HG03196 (cell line): ENCODE measurements at regions not wholly inside any gene's neighbourhood (a gene's known extent, or its start where the extent isn't known, plus 50 kb on each side); places are given as distances from the start of the nearest gene placed in this dataset.
"Not testable (repeated sequence)": the region's sequence is repeated elsewhere in the genome, so short reads cannot be mapped to it uniquely, and the experiment has no call there.

Experiments used
- ATAC-seq: cut with Tn5 transposase; IDR thresholded peaks from one replicate; pipeline ENCODE4 v1.9.1; 2021; ENCODE audit not compliant: unreplicated experiment

DNA sequence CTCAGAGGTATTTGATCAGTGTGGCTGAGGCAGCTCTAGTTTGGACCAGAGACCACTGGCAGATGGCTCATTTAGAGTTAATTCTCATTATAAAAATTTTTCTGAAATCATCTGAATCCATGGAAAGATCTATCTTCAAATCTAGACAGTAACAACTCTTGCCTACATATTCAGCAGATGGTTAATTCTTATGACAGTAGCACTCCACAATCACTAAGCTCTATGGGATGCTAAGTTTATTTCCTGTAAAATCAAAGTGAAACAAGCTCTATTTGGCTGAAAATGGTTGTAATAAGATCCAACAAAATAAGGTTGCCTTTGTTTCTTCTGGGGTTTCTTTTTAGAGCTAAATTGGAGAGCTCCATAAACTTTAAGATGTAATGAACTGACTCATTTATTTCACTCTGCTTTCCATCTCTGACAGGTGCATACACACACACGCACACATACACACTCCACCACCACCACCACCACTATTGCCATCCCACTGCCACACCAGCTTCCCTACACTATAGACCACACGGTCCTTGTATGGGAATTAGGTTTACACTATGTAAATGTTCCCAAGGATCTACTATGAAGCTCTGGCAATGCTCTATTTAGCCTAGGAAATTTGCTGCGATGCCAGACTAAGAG, 293.1 kb downstream of the RPAP3 start:
- no peak for ATAC-seq

DNA sequence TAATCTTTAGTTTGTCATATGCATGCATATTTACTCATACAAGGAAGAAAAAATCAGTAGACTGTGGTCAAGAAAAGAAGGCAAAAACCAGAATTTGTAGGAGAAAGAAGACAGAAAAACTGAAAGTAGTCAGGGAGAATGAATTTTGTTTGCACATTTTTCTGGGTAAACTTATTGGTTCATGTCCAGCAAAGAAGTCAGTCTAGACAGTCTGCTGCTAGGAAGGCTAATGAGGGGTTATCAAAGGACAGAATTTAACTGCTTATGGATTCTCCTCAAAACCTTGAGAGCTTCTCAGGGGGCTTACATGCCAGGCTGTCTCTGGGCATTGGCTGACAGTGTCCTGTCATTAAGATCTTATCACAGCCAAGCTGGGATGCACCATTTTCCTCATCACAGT, 293.9 kb downstream of the RPAP3 start:
- ATAC-seq: no peak

DNA sequence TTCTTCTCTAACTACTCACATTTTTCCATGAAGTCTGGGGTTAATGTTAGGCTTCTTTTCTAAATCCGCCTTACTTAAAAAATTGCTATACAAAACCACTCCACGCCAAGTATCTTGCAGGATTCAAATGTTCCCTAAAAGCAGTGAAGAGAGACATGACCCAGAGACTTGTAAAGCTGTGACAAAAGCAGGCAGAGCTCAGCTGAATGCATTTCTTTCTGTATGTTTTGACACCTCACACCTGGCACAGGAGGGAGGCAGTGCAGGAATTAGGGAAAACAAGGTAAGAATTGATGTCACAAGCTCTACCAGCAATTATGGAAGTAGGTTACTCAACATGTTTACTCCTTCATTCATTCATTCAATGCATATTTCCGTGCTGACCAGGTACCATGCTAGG, 295.0 kb downstream of the RPAP3 start:
- no peak for ATAC-seq

DNA sequence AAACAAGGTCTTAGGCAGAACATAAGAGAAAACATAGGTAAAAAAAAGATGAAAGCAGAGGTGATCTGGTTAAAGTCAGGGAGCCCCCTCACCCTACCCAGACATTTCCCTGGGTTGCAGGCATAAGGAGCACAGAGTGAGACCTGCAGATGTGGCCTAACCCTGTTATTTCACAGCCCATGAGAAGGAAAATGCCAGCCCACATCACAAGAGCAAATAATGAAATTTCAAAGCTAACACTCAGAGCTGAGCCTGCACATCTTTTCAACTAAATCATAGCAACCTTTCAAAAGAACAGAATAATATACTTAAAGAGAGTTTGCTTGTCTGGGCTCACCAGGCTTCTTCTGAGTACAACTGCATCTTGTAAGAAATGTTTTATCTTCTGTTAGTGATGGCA, 295.4 kb downstream of the RPAP3 start:
- no peak for ATAC-seq

DNA sequence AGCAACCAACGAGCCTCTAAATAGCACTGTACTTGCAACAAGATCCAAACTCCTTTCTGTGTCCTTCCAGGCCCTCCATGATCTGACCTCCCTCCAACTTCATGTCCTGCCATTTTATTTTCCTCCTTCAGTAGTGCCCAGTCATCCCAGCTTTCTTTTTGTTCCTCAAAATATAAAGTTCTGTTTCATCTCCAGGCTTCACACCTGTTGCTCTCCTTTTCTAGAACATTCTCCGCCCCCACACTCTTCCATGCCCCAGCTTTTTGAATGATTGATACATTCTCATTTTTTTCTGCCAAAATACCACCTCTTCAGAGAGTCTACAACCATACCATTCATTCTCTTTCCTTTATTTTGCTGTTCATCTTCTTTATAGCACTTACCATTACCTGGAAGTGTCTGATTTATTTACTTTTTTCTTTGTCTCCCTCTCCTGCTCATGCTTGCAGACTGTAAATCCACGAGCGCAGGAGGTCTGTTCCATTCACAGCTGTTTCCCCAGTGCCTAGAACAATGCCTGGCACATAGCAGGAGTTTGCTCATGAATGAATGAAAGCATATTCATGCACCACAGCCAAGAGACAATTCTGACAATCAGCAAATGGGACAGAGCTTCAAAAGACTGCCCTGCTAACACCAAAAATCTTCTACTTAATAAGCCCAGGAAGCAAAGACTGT, 296.4 kb downstream of the RPAP3 start:
- ATAC-seq: no peak

DNA sequence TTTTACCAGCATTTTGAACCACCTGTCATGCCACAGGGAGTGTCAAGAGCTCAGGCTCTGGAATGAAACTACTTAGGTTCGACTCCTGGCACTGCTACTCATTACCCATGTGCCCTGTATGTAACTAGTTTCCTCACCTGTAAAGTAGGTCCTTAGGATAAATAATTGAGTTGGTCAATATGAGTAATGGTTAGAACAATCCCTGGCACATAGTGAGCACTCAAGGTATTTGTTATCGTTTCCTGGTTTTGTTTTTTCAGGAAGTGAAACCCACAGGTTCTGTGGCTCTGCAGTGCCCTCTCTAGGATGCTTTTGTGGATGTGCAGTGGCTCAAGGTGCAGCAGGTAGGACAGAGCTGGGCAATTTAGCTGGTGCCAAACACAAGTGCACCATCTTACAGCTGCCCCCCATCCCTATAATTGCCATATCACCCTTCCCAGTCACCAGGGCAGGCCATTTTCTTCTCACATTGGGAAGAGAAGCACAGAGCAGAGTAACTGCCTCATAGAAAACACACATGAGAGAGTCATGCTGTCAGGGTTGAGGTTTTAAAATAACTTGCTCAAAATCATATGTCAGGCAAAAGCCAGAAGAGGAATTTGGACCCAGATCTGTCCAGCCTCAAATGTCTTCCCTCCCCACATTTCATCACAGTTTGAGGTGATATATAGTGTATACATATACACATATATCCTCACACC, 297.5 kb downstream of the RPAP3 start:
- peak; percentile 86 for ATAC-seq

DNA sequence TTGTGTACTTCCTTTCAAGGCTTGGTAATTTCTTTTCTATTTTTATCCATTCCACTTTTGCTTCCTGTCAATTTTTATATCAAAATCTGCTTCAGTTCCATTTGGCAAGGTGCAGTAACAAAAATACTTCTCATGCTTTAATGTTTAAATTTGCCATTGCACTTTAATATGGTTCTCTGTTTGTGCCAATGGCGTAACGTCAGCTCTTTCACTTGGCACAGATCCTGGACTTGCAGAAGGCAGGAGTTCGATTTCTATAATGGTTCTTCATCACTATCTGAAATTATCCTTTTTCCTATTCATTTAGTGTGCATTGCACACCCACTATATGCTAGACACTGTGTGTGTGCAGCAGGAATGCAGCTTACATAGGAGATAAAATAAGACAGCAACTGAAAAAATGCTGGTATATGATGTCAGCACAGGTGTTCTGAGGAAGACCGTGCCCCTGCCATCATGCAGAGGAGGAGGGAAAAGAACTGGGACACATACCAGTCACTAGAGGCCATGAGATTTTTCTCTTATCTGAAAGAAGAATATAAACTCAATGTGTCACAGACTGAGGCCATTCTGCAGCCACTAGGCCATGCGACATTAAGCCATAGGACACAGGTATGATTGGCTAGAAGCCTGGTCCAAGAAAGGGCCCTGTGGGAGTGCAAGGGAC, 298.2 kb downstream of the RPAP3 start:
- no peak for ATAC-seq

DNA sequence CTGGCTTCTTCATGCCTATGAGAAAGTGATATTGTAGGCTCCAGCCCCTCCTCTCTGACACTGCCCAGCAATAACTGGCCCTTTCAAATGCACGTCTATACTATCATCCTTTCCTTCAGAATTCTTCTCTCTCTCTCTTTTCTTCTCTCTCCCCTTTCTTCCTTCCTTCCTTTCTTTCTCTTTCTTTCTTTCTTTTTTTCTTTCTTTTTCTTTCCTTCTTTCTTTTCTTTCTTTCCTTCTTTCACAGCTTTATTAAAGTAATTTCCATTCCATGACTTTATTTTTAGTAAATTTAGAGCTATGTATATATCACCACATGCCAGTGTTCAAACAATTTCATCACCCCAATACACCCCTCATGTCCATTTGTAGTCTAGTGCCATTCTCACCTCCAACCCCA, 302.1 kb downstream of the RPAP3 start:
- no peak for ATAC-seq

DNA sequence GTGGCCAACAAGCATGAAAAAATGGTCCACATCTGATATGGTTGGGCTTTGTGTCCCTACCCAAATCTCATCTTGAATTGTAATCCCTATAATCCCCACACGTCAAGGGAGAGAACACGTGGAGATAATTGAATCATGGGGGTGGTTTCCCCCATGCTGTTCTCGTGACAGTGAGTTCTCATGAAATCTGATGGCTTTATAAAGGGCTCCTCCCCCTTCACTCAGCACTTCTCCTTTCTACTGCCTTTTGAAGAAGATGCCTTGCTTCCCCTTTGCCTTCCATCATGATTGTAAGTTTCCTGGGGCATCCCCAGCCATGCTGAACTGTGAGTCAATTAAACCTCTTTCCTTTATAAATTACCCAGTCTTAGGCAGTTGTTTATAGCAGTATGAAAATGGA, 304.6 kb downstream of the RPAP3 start:
- not testable (repeated sequence) for ATAC-seq

DNA sequence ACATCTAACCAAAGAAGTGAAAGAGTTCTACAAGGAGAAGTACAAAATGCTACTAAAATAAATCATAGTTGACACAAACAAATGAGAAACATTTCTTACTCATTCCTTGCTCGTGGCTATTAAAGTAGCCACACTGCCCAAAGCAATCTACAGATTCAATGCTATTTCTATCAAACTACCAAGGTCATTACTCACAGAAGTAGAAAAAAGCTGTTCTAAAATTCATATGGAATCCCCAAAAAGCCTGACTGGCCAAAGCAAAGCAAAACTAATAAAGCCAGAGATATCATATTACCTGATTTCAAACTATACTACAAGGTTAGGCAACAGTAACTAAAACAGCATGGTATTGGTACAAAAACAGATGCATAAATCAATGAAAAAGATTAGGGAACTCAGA, 305.6 kb downstream of the RPAP3 start:
- no peak for ATAC-seq

DNA sequence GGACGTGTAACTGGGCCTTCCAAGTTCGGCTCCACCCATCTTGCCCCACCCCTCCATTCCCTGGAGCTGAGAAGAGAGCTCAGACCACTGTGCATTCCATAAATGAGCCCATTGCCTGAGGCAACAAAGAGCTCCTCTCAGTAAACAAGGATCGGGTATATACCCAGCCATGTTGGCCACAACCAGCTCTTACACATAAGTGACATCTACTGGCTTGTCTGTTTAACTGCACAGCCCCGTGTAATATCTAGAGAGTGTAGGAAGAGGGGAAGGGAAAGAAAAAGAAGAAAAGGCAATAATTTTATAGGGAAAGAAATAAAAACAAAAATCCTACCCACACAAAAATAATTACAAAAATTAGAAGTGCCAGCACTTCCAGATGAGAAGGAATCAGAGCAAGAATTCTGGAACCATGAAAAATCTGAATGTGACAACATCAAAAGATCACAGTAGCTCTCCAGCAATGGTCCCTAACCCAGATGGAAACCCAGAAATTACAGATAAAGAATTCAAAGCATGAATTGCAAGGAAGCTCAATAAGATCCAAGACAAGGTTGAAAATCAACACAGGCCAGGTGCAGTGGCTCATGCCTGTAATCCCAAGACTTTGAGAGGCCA, 308.1 kb downstream of the RPAP3 start:
- no peak for ATAC-seq

DNA sequence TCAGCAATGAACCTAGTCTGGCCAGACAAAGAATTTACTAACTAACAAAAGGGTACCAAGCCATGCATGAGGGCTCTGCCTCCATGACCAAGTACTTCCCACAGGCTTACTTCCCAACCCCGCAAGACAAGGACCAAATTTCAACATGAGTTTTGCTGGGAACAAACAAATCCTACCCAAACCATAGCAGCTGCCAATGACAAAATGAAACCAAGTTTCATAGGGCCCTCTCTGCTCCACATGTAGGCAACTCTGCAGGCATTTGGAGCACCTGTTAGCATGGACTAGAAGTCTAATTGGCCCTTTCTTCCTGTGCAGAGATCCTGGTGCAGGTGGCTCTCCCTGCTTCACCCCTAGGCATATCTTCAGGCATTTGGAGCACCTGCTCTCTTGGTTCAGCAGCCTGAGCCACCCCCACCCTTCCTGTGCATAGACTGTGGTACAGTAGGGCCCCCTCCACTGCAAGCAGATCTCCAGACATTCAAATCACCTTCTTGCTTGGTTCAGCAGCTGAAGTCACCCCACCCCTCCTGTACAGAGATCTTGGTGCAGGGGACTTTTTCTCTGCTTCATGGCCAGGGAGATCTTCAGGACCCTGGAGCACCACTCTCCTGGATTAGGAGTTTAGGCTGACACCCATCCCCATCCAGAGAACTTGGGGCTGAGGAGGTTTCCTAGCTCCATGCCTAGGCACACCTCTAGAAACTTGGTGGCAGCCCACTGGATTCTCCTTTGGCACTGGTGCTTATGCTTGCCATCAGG, 308.7 kb downstream of the RPAP3 start:
- ATAC-seq: no peak

DNA sequence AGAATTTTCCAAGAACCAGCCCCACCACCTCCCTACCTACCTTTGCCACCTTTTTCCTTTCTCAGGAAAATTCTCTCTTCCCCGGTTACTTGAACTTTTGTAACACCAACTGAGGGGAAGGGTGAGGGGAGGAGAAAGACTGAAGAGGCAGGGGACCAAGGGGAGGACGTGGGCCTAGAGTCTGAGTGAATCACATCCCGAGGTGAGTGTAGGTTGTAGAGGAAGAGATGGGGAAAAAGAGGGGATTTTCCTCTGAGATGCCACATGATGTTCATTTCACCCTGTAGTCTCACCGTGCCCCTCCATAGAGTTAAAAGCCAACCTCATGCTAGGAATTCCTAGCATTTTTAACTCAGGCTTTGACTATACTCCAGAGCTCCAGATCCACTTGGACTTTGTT, 311.8 kb downstream of the RPAP3 start:
- no peak for ATAC-seq

DNA sequence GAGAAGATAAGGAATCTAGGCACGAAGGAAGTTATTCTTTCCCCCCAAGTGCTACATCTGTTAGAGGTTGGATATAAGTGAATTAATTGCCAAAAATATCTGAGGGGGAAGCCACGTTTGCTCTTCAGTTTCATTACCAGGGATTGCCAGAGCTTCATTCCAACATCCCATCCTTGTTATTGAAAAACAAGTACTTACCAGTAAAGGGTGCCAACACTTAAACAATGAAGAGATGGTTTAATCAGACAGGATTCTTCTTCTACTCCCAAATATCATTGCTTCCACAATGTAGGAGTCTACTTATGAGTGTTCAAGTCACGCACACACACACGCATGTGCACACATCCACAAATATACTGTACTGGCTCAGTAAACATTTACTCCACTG, 312.4 kb downstream of the RPAP3 start:
- no peak for ATAC-seq

DNA sequence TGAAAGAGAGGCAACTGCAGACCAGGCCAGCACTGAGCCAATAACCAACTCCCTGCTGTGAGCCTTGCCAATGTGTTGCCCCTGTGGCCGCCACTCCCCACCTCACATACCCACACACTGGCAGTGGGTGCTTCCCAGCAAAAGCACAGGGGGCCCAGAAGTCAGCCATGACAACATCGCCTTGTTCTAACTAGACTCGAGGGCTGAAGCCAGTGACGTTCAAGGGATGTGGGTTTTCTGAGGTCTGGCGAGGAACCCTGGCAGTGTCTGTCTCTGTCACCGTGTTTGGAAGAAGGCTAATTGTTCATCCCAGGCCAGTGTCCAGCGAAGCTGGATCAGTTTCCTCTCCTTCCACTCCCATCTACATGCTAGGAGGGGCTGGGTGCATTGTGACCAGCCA, 311.8 kb upstream of the AMIGO2 start:
- no peak for ATAC-seq

DNA sequence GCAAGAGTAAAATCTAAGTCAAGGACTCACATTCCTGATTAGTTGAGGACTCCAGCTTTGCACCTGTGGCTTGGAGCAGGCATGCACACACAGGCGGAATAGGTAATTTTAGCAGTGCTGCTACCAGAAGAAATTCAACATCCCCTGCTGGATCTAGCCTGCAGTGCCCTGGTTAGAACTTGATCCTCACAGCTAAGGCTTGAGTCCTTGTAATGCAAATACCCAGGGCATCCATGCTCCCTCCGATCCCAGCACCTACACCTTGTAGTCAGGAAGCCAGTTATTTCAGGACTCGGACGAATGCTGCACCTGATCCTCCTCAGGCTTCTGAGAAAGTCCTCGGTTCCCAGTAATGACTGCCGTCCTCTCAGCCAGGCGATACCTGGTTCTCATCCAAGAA, 309.0 kb upstream of the AMIGO2 start:
- ATAC-seq: no peak

DNA sequence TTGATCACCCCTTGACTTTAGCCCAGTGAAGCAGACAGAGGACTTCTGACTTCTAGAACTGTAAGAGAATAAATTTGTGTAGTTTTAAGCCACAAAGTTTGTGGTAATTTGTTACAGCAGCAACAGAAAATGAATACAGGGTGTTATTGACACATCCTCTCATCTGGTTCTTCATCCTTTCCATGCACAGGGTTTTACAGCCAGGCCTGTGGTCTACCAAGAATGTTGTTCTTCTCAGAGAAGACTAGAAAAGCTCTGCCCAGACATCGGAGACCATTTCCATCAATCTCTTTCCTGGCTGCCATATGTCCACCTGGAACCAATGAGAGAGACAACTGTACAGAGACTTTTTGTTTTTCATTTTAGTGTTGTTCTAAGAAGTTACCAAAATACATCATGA, 308.2 kb upstream of the AMIGO2 start:
- no peak for ATAC-seq

DNA sequence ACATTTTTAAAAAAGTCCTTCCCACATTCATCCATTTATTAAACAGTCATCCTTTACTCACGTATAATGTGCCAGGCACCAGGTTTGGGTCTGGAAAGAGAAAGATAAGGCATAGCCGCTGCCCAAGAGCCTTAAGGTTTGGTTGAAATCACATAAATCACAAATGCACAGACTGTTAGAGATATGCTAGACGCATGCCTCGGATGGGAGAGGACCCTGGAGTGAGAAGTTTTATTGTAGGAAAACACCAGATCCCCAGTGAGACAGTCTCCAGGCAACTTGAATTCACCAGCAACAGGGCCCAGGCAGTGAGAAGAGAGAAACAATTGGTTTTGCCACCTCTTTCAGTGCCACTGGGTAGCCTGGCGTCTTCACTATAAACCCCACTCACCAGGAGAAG, 305.9 kb upstream of the AMIGO2 start:
- ATAC-seq: no peak

DNA sequence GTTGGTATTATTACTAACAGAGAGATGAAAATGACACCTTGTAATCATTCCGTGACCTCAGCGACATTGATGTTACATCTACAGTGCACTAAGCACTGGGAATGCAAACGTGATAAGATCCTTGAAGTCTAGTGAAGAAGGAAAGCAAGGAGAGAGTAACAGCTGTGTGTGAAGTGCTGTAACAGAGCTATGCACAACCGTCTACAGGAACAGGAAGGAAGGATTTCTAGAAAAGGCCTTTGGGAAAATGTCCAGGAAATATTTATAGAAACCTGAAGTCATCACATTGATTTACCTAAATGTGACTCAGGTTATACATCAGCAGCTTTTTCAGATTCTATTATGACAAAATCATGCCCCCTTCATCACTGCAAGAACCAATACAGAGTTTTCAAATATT, 304.2 kb upstream of the AMIGO2 start:
- ATAC-seq: no peak

DNA sequence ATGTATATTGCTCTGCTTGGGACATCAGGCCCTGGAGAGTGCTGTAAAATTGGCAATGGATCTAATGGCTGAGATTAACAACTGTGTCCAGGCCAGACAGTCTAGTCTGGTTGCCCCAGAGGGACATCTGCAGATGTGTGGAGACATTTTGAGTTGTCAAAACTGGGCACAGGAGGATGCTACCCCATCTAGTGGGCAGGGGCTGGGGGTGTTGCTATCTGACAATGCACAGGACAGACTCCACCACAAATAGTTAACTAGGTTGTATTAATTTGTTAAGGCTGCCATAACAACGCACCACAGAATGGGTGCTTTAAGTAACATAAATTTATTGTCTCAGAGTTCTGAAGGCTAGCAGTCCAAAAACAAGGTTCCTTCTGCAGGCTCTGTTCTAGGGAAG, 302.5 kb upstream of the AMIGO2 start:
- no peak for ATAC-seq

DNA sequence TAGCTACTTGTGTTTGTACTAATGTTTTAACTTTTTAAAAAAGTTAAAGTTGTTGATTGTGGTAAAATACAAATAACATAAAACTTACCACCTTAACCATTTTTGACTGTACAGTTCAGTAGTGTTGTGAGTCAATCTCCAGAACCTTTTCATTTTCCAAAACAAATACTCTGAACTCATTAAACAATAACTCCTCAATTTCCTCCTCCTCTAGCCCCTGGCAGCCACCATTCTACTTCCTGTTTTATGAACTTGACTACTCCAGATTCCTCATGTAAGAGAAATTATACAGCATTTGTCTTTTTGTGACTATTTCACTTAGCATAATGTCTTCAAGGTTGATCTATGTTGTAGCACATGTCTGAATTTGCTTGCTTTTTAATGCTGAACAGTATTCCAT, 299.1 kb upstream of the AMIGO2 start:
- ATAC-seq: no peak
